H1 (cell line): ENCODE measurements at regions not wholly inside any gene's neighbourhood (a gene's known extent, or its start where the extent isn't known, plus 50 kb on each side); places are given as distances from the start of the nearest gene placed in this dataset.

Source experiments
- ASH2L ChIP-seq: fragments of 200-600, 300-600 bp; sonication (generic); IDR thresholded peaks from one replicate; pipeline ENCODE4 v1.7.1; 2017; ENCODE audit warnings: low read length
- CHD2 ChIP-seq: IDR thresholded peaks from 2 replicates; pipeline ENCODE4 v1.6.1; 2012; ENCODE audit warnings: low read length, improper control_type of control experiment
- CTBP2 ChIP-seq: IDR thresholded peaks from 2 replicates; pipeline ENCODE4 v1.7.0; 2011; ENCODE audit warnings: borderline replicate concordance, mild to moderate bottlenecking, moderate library complexity, mixed read lengths, low read length; ENCODE audit not compliant: insufficient read depth, insufficient read length
- EP300 ChIP-seq, 2 experiments: IDR thresholded peaks; 1 replicate in 1 of 2; 2 replicates in 1 of 2; pipeline ENCODE4 v1.6.1; 2011 to 2012; ENCODE audit warnings: low read depth in 2 of 2, low read length in 2 of 2, mild to moderate bottlenecking in 2 of 2, borderline replicate concordance in 1 of 2, inconsistent platforms in 1 of 2, moderate library complexity in 1 of 2
- EZH2 ChIP-seq: fragments of 200-600 bp; sonication (generic); IDR thresholded peaks from 2 replicates; pipeline ENCODE4 v1.7.1; 2012; ENCODE audit warnings: low read depth, mild to moderate bottlenecking, moderate library complexity, low read length, inconsistent platforms; ENCODE audit not compliant: severe bottlenecking
- GABPA ChIP-seq: IDR thresholded peaks from 2 replicates; pipeline ENCODE4 v1.6.1; 2011; ENCODE audit warnings: mild to moderate bottlenecking, low read length, moderate library complexity, borderline replicate concordance; ENCODE audit not compliant: insufficient read depth
- GTF2F1 ChIP-seq: IDR thresholded peaks from 2 replicates; pipeline ENCODE4 v1.6.1; 2012; ENCODE audit warnings: low read depth, low read length, improper control_type of control experiment, borderline replicate concordance
- KDM4A ChIP-seq: IDR thresholded peaks from one replicate; pipeline ENCODE4 v1.7.1; 2012; ENCODE audit warnings: low read depth, mild to moderate bottlenecking, moderate library complexity, low read length, inconsistent platforms; ENCODE audit not compliant: severe bottlenecking
- NANOG ChIP-seq: IDR thresholded peaks from 2 replicates; pipeline ENCODE4 v1.6.1; 2011; ENCODE audit warnings: low read length, low read depth, mild to moderate bottlenecking, inconsistent platforms; ENCODE audit not compliant: insufficient read depth, poor library complexity, severe bottlenecking
- POLR2A ChIP-seq, 2 experiments: IDR thresholded peaks; 1 replicate in 1 of 2; 2 replicates in 1 of 2; pipeline ENCODE4 v1.6.1; 2011; ENCODE audit warnings: low read depth in 2 of 2, low read length in 2 of 2, mild to moderate bottlenecking in 2 of 2; ENCODE audit errors: control extremely low read depth in 1 of 2
- RBBP5 ChIP-seq: IDR thresholded peaks from 2 replicates; pipeline ENCODE4 v1.7.1; 2012; ENCODE audit warnings: low read depth, mild to moderate bottlenecking, inconsistent platforms, low read length, moderate library complexity, borderline replicate concordance
- SAP30 ChIP-seq: fragments of 300-600 bp; sonication (generic); IDR thresholded peaks from 2 replicates; pipeline ENCODE4 v1.7.1; 2012; ENCODE audit warnings: low read length, moderate library complexity, mild to moderate bottlenecking, inconsistent platforms; ENCODE audit not compliant: insufficient read depth, insufficient replicate concordance
- TAF1 ChIP-seq: IDR thresholded peaks from 2 replicates; pipeline ENCODE4 v1.6.1; 2011; ENCODE audit warnings: mild to moderate bottlenecking, low read depth, low read length
- TAF7 ChIP-seq: optimal IDR thresholded peaks from 2 replicates; pipeline ENCODE3; 2011; ENCODE audit warnings: low read depth, mild to moderate bottlenecking, inconsistent platforms, low read length, moderate library complexity, borderline replicate concordance
- TEAD4 ChIP-seq: IDR thresholded peaks from 2 replicates; pipeline ENCODE4 v1.6.1; 2012; ENCODE audit warnings: low read depth, low read length, inconsistent platforms, mixed read lengths
- YY1 ChIP-seq: IDR thresholded peaks from 2 replicates; pipeline ENCODE4 v1.6.1; 2011; ENCODE audit warnings: low read depth, mild to moderate bottlenecking, low read length
- TF ChIP-seq, protein P1 (sequence below): IDR thresholded peaks from 2 replicates; pipeline ENCODE4 v1.6.1; 2012; ENCODE audit warnings: low read length, inconsistent platforms

DNA sequence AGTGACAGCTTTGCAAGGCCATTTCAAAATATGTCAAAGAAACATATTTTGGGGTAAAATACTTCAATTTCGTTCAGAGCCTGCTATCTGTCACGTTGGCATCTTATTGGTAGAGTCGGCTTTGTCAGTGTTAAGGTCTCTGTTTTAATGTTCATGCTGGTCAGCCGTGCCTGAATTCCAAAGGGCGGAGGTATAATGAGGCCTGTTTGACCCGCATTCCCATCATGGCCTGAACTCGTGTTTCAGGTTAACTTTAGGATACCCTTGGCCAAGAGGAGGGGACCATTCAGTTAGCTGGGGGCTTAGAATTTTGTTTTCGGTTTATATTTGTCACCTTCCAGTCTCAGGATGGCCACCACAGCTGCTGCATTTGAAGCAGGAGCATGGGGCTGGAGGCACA, 236.4 kb downstream of the NFATC2 start (continued):
- TF ChIP-seq ASH2L, result peak; percentile 3
- 0 out of 2 replicates have a peak, but pooled peaks have one; percentile 18 for TF ChIP-seq TEAD4
- no peak for TF ChIP-seq EZH2
- TF ChIP-seq CTBP2, result no peak
- TF ChIP-seq POLR2A (IDR thresholded peaks at IDR 0.05; ENCODE audit: control extremely low read depth in 1 of 2, low read depth in 2 of 2, low read length in 2 of 2), result no peak
- no peak for TF ChIP-seq YY1
- TF ChIP-seq, protein P1, sequence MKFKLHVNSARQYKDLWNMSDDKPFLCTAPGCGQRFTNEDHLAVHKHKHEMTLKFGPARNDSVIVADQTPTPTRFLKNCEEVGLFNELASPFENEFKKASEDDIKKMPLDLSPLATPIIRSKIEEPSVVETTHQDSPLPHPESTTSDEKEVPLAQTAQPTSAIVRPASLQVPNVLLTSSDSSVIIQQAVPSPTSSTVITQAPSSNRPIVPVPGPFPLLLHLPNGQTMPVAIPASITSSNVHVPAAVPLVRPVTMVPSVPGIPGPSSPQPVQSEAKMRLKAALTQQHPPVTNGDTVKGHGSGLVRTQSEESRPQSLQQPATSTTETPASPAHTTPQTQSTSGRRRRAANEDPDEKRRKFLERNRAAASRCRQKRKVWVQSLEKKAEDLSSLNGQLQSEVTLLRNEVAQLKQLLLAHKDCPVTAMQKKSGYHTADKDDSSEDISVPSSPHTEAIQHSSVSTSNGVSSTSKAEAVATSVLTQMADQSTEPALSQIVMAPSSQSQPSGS, result no peak
- no peak for TF ChIP-seq NANOG
- no peak for TF ChIP-seq SAP30
- no peak for TF ChIP-seq EP300 (IDR thresholded peaks at IDR 0.05; ENCODE audit: borderline replicate concordance in 1 of 2, low read depth in 2 of 2, low read length in 2 of 2)
- TF ChIP-seq TAF1, result no peak
- no peak for TF ChIP-seq GTF2F1
- TF ChIP-seq RBBP5, result no peak
- TF ChIP-seq GABPA, result no peak
- TF ChIP-seq CHD2, result no peak
- no peak for TF ChIP-seq TAF7
- no peak for TF ChIP-seq KDM4A
